GM19455 (cell line): ENCODE measurements at regions not wholly inside any gene's neighbourhood (a gene's known extent, or its start where the extent isn't known, plus 50 kb on each side); places are given as distances from the start of the nearest gene placed in this dataset.
"Not testable (repeated sequence)": the region's sequence is repeated elsewhere in the genome, so short reads cannot be mapped to it uniquely, and the experiment has no call there.

ENCODE experiments used
- ATAC-seq: cut with Tn5 transposase; IDR thresholded peaks from one replicate; pipeline ENCODE4 v1.9.1; 2021; ENCODE audit not compliant: unreplicated experiment

DNA sequence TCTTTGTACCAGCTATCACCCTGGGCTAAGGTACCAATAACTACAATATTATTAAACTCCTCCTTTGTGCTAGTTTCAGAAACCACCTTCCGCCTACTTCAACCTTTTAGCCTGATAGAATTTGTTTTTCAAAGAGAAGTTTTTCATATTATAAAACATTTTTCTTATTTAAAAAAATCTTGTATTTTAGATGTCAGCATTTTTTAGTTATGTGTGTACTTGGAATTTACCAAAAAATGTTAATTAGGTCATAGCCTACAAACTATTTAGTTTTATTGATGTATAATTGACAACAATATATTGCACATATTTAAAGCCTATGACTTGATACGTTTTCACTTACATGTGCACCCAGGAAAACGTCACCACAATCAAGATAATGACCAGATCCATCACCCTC is 1097.6 kb downstream of the JRKL start:
- no peak for ATAC-seq

DNA sequence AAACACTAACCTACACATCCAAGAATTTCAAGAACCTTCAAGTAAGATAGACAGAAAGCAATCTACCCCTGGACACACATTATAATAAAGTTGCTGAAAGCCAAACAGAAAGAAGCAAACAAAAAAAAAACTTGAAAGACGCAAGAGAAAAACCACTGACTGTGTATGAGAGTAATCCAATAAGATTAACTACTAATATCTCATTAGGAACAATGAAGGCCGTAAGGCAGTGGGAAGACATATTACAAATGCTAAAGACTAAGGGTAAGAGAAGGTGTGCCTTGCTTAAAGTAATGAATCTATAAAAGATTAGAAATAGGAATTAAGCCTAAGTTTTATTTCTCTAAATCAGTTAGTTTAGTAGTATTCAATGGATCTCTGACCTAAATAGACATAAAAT is 1109.1 kb downstream of the JRKL start:
- ATAC-seq: no peak

DNA sequence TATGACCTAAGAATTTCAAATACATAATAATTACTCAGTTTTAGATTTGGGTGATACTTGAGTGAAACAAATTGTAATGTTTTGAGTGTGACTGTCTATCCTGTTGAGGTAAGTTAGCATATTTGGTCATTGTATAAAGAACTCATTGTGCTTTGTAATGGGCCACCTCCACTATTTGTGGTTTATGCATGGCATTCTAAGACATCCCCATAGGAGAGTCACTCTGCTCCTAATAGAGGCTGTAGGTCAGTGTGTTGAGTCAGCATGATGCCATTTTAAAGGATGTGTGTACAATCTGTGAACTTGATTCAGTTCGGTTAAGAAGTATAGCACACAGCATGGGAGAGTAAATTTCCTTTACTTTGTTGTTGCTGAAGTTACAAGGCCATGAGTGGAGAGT is 1112.4 kb downstream of the JRKL start:
- no peak for ATAC-seq

DNA sequence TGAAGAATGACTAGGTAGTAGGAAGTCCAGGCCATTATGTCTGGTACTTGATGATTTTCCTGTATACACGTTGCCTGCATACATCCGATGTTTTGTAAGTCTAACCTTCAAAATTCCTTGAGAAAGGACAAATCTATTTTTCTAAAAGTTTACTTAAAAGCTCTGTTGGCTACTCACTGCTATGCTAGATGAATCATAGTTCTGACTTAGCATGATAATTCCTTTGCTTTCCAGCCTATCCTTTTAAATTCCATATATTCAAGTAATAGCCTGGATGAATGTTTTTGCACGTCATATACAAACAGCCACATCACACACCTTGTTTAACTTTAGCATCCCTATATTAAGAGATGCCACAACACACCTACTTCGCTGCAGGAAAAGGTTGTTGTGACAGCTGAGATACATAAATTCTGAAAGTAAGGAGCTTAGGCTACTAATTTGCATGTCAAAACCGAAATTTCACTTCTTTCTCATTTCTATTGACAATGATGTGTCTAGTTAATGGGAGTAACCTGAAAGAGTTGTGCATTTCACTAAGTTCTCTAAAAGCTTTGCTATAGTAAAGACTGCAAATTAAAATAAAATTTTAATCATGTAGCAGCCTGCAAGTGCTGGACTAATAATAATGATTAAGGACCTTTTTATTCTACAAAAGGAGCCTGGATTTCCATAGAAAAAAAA is 1116.4 kb downstream of the JRKL start:
- ATAC-seq: no peak

DNA sequence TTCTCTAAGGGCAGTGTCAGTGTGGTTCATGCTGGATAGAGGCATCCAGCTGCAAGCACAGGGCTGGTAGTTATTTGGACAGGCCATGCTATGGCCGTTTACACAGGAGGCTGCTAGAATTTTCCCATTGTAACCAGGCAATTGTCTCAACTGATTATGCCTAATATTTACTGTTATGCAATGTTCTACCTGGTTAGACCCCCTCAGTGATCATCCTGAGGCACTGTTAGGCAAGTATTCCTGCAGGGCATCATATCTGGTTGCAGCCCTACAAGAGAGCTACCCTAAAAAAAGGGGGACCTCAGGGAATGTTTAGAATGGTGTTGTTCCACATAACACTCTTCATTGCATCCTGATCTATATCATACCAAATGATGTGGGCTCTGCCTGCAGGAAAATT is 1124.6 kb downstream of the JRKL start:
- no peak for ATAC-seq

DNA sequence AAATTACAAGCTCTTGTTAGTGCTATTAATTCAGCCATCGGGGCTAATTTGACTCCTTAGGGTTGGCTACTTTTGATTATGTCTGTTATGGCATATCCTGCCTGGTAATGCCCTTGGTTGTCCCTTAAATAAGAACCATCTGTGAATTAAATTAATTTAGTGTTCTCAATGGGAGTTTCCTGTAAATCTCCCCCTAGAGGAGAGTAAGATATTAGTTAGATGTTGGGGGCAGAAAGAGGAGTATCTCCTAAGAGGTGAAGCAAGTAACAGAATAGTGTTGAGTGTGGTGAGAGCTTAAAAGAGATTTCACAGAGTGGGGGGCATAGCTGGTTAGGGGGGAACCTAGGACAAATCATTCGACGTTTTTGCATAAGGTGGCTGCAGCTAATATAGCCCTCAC is 1126.9 kb downstream of the JRKL start:
- no peak for ATAC-seq

DNA sequence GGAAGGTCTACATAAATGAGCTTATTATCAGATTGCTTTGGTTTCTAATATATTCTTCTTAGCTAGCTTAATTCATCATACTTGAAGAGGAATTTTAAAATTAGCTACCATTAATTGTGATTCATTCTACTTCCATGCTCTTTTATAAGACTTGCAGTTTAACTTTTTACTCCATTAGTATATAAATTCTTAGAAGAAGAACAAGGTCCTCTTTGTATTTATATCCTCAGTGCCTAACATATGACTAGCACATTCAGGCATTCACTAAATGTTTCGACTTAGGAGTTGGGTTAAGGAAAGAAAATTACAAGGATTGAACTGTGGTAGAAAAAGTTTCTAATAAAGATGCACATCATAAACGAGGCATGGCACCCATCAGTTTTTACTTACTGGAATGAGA is 1135.5 kb downstream of the JRKL start:
- ATAC-seq: no peak

DNA sequence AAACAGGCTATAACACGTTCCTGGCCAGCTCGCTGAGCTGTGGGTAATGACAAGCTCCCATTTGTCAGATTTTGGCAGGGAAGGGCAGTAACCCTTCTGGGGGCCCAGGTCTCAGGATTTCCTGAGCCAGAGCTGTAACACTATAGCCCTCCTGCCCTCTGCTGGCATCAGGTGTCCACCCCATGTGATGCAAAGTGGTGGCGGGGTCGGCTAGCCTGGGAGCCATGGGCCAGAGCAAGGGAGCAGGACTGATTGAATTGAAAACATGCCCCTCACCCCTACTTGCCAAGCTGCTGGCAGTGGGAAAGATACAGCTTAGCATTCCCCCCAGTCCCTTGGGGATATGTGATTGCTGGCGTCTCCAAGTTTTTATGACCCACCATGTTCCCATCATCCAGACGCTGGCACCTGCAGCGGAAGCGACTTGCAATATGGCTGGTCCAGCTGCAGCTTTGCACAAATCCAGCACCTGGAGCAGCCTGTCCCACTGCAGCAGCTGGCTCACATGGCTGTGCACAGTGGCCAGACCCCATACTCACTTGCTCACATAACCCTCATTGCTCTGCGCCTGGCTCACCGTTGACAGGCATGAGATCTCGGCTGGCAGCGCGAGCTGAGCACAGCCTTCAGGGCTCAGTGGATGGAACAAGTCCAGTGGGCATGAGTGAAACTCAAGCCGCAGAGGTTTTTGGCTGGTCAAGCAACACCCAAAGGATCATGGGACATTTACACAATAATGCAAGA is 1147.8 kb downstream of the JRKL start:
- no peak for ATAC-seq

DNA sequence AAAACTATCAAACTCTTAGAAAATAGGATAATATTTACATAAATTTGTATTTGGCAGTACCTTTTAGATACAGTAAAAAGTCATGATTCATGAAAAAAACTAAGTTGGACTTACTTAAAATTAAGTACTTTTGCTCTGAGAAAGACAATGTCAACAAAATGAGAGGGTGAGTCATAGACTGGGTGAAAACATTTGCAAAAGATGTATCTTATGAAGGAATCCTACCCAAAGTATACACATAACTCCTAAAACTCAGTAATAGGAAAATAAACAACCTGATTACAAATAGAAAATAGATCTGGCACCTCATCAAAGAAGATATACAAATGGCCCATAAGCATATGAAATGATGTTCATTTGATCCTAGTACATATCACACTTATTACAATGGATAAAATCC is 1154.6 kb downstream of the JRKL start:
- ATAC-seq: no peak

DNA sequence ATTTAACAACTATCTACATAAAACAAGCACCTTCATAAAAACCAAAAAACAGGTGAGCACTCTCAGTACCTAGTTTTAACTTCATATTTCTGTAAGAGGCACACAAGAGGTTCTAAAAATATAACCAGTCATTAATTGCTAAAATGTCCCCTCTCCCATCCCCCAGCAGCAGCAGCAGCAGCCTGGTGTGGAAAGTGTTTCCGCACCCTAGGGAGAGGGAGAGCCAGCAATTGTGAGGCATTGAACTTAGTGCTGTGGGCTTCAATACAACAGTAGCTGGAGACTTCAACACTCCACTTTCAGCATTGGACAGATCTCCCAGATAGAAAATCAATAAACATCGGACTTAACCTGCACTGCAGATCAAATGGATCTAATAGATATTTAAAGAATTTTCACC is 1158.5 kb downstream of the JRKL start:
- ATAC-seq: no peak

DNA sequence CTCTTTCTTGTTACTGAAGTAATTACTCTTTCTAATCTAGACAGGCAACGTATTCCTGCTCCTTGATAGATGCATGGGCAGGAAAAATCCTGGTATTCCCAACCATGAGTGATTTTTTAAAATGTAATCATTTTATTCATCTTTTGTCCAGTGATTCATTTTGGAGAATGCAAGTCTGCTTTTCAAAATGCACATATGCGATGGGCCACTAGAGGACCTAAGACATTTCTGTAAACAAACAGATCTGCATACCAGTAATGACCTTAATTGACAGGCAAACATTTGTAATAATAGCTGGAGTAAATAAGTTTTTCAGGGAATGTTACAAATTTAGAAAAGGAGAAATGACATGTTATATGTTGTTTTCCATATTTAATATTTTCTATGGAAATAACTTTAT is 1167.6 kb downstream of the JRKL start:
- no peak for ATAC-seq

DNA sequence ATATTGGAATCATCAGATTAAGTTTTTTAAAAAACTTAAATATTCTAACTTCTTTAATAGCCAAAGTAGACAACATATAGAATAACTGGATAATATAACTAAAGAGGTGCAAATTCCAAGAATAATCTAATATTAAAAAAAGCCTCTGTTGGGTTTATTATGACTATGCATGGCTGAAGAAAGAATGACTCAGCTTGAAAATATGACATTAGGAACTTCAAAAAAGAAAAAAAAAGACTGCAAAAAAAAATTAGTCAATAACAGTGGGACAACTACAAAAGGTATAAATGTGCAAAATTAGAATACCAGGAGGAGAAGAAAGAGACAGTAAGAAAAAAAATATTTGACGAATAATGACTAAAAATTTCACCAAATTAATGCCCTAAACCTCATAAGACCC is 1178.0 kb downstream of the JRKL start:
- ATAC-seq: no peak

DNA sequence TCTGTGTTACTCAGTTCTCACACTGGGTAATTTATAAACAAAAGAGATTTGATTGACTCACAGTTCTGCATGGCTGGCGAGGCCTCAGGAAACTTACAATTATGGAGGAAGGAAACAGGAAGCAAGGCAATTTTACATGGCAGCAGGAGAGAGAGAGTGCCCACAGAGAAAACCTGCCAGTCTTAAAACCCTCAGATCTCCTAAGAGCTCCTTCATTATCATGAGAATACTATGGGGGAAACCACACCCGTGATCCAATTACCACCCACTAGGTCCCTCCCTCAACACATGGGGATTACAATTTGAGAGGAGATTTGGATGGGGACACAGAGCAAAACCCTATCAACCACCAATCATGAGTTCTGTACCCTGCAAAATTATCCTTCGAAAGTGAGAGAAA is 1180.8 kb downstream of the JRKL start:
- no peak for ATAC-seq

DNA sequence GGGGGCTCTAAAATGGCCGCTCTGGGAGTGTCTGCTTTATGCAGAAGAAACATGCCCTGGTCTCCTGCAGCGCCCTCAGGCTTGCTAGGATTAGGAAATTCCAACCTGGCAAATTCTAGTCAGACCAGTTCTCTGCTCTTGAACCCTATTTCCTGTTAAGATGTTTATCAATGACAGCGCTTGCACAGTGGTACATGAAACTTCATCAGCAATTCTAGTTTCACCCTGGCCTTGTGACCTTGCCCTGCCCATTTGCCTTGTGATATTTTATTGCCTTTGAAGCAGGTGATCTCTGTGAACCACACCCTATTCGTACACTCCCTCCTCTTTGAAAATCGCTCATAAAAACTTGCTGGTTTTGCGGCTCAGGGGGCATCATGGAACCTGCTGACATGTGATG is 1184.0 kb downstream of the JRKL start:
- not testable (repeated sequence) for ATAC-seq

DNA sequence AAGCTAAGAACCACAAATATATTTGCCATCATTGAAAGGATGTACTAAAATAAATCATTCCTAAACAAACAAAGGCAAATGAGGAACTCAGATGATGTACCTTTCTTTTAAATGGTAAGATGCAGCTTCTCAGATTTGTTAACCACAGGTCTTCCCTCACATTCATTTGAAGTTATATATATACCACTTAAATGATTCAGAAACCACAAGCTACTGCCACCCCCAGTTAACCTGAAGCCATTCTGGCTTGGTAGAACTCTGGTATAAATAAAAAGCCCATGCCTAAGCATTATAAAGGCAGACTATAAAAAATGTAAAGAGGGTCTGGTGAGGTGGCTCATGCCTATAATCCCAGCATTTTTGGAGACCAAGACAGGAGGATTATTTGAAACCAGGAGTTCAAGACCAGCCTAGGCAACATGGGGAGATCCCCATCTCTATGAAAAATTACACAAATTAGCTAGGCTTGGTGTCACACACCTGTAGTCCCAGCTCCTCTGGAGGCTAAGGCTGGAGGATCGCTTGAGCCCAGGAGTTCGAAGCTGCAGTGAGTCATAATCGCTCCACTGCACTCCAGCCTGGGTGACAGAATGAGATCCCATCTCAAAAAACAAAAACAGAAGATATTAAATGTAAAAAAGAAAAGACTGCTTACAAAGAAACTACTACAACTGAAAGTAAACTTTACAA is 1185.3 kb downstream of the JRKL start:
- no peak for ATAC-seq

DNA sequence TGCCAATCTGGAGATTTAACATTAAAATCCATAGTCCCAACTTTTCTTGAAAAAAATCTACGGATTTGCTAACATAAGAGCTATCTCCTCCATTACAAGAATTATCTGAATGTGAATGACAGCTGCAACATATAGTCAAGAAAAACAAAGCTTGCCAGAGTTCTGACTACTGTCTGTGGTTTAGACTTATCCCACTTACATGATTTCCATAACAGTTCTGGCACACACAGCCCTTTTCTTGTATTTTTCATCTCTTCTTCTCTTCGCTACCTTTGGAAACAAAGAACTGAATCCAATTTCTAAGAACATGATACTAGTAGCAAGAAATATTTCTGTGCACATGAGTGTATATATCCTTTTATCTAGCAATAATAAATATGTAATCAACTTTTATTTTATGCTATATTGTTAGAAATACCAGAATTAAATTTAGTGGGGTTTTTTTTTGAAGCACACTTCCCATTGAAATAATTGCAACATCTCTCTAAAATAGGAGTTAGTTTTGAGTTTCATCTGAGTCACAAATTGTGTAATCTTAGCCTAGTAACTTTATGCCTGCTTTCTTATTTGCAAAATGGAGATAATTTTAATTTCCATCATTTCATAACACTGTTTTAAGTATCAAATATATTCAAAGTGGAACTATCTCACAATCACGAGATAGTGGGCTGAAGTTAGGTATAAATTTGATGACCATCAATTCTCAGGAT is 1217.6 kb downstream of the JRKL start:
- ATAC-seq: no peak

DNA sequence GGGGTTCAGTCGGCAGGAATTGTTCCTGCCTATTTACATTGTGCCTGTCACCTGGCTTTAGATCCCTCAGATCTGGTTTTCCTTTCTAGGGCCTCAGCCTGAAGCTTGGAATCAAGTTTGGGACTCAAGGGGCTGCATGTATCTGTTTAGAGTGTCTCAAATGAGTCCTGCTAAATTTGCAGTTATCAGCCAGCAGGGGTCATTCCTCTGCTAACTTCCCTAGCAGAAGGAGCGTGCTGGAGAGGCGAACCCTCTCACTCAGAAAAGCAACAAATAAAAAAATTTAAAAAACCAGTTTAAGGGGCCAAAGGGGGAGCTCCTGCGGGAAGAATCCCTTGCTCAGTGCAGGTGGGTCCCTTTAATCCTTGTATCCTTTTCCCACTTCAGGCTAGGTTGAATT is 1220.2 kb downstream of the JRKL start:
- no peak for ATAC-seq

DNA sequence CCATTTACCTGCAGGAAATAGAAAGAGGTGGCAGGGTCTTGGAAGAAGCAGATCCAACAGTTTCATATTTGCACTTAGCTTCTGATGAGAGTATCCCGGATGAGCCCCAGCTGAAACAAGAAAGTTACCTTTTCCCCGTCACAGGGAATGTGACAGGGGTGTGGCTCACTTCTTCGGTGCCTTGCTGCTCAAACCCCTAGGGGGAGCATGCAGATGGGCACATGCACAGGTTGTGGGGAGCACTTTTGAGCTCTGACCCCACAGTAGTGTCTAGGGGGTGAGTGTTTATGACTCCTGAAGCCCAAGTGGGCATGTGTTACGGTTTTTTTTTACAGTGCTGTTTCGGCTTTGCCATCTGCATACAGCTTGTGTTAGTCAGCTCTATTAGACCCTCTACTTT is 1221.0 kb downstream of the JRKL start:
- ATAC-seq: no peak

DNA sequence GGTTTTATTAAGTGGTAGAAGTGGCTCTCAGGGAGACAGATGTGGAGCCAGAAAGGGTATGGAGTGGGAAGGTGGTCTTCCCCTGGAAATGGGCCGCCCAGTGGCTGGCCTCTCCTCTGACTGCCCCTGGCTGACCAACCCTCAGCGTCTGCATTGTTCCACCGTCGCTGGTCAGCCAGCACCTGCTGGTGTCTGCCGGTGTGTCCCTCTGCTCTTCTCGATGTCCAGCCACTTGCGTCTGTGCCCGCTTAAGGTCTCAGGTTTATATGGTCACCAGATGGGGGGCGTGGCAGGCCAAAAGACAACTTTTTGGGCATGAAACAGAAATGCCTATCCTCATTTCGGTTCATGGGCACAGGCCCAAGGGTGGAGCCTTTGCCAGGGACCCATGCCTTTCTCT is 1221.5 kb downstream of the JRKL start:
- ATAC-seq: no peak

DNA sequence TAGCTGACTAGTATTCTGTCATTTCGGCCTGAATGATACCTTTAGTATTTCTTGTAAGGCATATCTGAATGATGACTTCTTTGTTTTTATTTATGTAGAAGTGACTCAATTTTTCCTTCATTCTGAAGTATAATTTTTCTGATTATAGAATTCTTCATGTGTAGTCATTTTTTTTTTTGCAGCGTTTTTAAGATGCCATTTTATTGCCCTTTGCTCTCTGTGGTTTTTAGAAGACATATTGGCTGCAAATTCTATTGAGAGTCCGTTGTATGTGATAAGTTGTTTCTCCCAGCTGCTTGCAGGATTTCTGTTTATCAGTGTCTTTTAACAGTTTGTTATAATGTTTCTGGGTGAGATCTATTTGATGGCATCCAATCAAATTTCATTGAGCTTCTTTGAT is 1224.8 kb downstream of the JRKL start:
- ATAC-seq: no peak

DNA sequence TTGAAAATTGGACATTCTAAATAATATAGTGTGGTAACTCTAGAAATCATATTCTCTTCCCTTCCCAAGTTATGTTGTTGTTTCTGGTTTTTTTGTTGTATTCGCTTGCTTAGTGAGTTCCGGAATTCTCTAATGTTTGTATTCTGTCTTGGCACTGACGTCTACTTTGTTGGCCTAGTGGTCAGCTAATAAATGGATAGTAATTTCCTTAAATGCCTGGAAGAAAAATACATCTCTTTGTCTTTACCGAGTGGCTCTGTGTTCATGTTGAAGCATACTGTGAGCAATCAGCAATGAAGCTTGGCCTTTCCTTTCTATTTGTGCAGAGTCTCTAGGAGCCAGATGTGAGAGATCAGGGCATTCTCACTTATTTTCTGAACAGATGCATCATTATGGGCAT is 1225.7 kb downstream of the JRKL start:
- ATAC-seq: no peak

DNA sequence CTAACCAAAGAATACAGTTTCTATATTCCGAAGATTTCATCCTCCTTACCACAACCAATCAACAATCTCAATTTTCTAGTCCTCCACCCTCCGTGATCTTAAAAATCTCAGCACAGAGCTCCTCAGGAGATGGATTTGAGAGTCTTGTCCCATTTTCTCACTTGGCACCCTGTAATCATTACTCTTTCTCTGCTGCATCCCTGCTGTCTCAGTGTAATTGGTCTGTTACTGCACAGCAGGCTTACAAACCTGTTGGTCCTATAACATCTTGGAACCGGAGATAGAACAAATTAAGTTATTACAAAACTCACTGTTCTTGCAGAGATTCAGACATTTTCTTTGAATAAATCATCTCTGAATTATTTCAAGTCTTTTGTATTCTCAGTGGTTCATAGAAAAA is 1227.2 kb downstream of the JRKL start:
- no peak for ATAC-seq
